PC-9 (cell line): ENCODE measurements at regions not wholly inside any gene's neighbourhood (a gene's known extent, or its start where the extent isn't known, plus 50 kb on each side); places are given as distances from the start of the nearest gene placed in this dataset.

ENCODE experiments used
- BruUV-seq: library from RNA; stranded (reverse); fragments of 400-500 nt; replicated peaks from 2 replicates; lab custom pipeline; 2021; lab: Mats Ljungman, UMichigan
- CTCF ChIA-PET: fragments of 300-600 bp; sonication (Branson Sonifier 250); formaldehyde crosslinking; loops from one replicate; lab custom pipeline; 2022; ENCODE audit warnings: antibody characterized with exemption; lab: Charles Lee
- POLR2A ChIA-PET: fragments of 300-600 bp; sonication (Branson Sonifier 250); formaldehyde crosslinking; loops from one replicate; lab custom pipeline; 2022; ENCODE audit warnings: antibody characterized with exemption; ENCODE audit not compliant: unreplicated experiment; lab: Charles Lee
- DNase-seq, 2 experiments: peaks; one replicate each; pipeline versions ENCODE4 v3.0.0 to v3.0.0-alpha.2; 2015 to 2022; ENCODE audit warnings: mixed read lengths in 1 of 2
- H2AFZ ChIP-seq: fragments of 200-600 bp; sonication (generic); 2 replicates; pipeline ENCODE4 v1.8.1; 2017; ENCODE audit warnings: antibody characterized with exemption
- H3F3A ChIP-seq: fragments of 200-600 bp; sonication (generic); 2 replicates; pipeline ENCODE4 v1.8.1; 2017; ENCODE audit warnings: antibody characterized with exemption, mild to moderate bottlenecking, low read depth; ENCODE audit not compliant: insufficient read depth
- H3K27ac ChIP-seq: fragments of 200-600 bp; sonication (generic); 2 replicates; pipeline ENCODE4 v1.6.1; 2016; ENCODE audit warnings: mixed run types
- H3K27me3 ChIP-seq: fragments of 200-600 bp; sonication (generic); 2 replicates; pipeline ENCODE4 v1.6.1; 2016; ENCODE audit warnings: low read depth, mixed run types; ENCODE audit not compliant: insufficient read depth
- H3K36me3 ChIP-seq: fragments of 200-600 bp; sonication (generic); 2 replicates; pipeline ENCODE4 v1.6.1; 2016; ENCODE audit warnings: low read depth, mixed run types
- H3K4me1 ChIP-seq: fragments of 200-600 bp; sonication (generic); replicated peaks from 2 replicates; pipeline ENCODE4 v1.6.1; 2016; ENCODE audit warnings: mixed run types; ENCODE audit not compliant: insufficient read depth
- H3K4me2 ChIP-seq: fragments of 200-600 bp; sonication (generic); 2 replicates; pipeline ENCODE4 v1.6.1; 2017; ENCODE audit warnings: mixed run types
- H3K4me3 ChIP-seq: fragments of 200-600 bp; sonication (generic); 2 replicates; pipeline ENCODE4 v1.6.1; 2016; ENCODE audit warnings: mixed run types
- H3K79me2 ChIP-seq: fragments of 200-600 bp; sonication (generic); 2 replicates; pipeline ENCODE4 v1.6.1; 2017; ENCODE audit warnings: low read depth, mixed run types
- H3K9me2 ChIP-seq: fragments of 200-600 bp; sonication (generic); 2 replicates; pipeline ENCODE4 v1.8.1; 2017; ENCODE audit warnings: mild to moderate bottlenecking; ENCODE audit not compliant: insufficient read depth
- H3K9me3 ChIP-seq: fragments of 200-600 bp; sonication (generic); 2 replicates; pipeline ENCODE4 v1.8.1; 2016; ENCODE audit warnings: low read depth; ENCODE audit not compliant: insufficient read depth
- H4K20me1 ChIP-seq: fragments of 200-600 bp; sonication (generic); 2 replicates; pipeline ENCODE4 v1.8.1; 2017; ENCODE audit not compliant: insufficient read depth
- CTCF ChIP-seq: fragments of 200-600 bp; sonication (generic); conservative IDR thresholded peaks from 2 replicates; pipeline ENCODE4 v1.6.1; 2017; ENCODE audit warnings: mixed run types, antibody characterized with exemption, mild to moderate bottlenecking, moderate library complexity
- EZH2 ChIP-seq: fragments of 200-600 bp; sonication (generic); IDR thresholded peaks from 2 replicates; pipeline ENCODE4 v1.8.0; 2017; ENCODE audit warnings: antibody characterized with exemption, low read depth
- intact Hi-C: fragments of 100-400 bp; cut with micrococcal nuclease; formaldehyde crosslinking; loops from one replicate; pipeline ENCODE4 v1.10.0; 2022; ENCODE audit not compliant: unreplicated experiment

- Histone ChIP-seq H3F3A (no peaks in the 10 kb centered on the region), H3K36me3 (no peaks in the 10 kb centered on the region), H2AFZ (no peak overlapping the region), H3K4me1 (no peaks in the 10 kb centered on the region), H3K9me2 (no peaks in the 10 kb centered on the region), H3K27me3 (no peaks in the 10 kb centered on the region), H4K20me1 (no peaks in the 10 kb centered on the region), H3K4me3 (no peak overlapping the region), H3K79me2 (no peaks in the 10 kb centered on the region), H3K9me3 (no peaks in the 10 kb centered on the region), H3K4me2 (no peak overlapping the region), H3K27ac (no peak overlapping the region)
- intact Hi-C loops, result no loop called here
- ChIA-PET POLR2A (no interaction called here), CTCF (no interaction called here)
- no peak for TF ChIP-seq EZH2
- no peak for TF ChIP-seq CTCF
- no peak for DNase-seq
- no TSS peak for BruUV-seq
These were observed 110.4 kb upstream of the ZNF462 start for GRCh38 chr9:106752581-106752980.

GRCh38 chr9:106753155-106753671 is 109.8 kb upstream of the ZNF462 start:
- intact Hi-C loops, result no loop called here
- H3K36me3 ChIP-seq, result no peaks in the 10 kb centered on the region
- POLR2A ChIA-PET, result no interaction called here
- H3K9me3 ChIP-seq, result no peaks in the 10 kb centered on the region
- H3K4me3 ChIP-seq, result no peak overlapping the region
- no peaks in the 10 kb centered on the region for H3K79me2 ChIP-seq
- no peak overlapping the region for H3K4me2 ChIP-seq
- TF ChIP-seq CTCF (no peak), EZH2 (no peak)
- no peaks in the 10 kb centered on the region for H3K4me1 ChIP-seq
- CTCF ChIA-PET, result no interaction called here
- no peaks in the 10 kb centered on the region for H3F3A ChIP-seq
- no peaks in the 10 kb centered on the region for H3K9me2 ChIP-seq
- DNase-seq, result no peak
- no peaks in the 10 kb centered on the region for H4K20me1 ChIP-seq
- H3K27me3 ChIP-seq, result no peaks in the 10 kb centered on the region
- H2AFZ ChIP-seq, result no peak overlapping the region
- no TSS peak for BruUV-seq
- no peak overlapping the region for H3K27ac ChIP-seq

- Histone ChIP-seq H3K4me2 (no peak overlapping the region), H3K4me3 (no peak overlapping the region), H3K79me2 (no peaks in the 10 kb centered on the region), H3K36me3 (no peaks in the 10 kb centered on the region), H3K27me3 (no peaks in the 10 kb centered on the region), H3K4me1 (no peaks in the 10 kb centered on the region), H3K9me3 (no peaks in the 10 kb centered on the region), H3K9me2 (no peaks in the 10 kb centered on the region), H4K20me1 (no peaks in the 10 kb centered on the region), H3K27ac (no peak overlapping the region), H2AFZ (no peak overlapping the region), H3F3A (no peaks in the 10 kb centered on the region)
- ChIA-PET CTCF (no interaction called here), POLR2A (no interaction called here)
- intact Hi-C loops, result no loop called here
- no TSS peak for BruUV-seq
- no peak for DNase-seq
- TF ChIP-seq CTCF, result no peak
- no peak for TF ChIP-seq EZH2
These were observed 107.2 kb upstream of the ZNF462 start for GRCh38 chr9:106755736-106756135.
